G401 (cell line): ENCODE measurements at regions not wholly inside any gene's neighbourhood (a gene's known extent, or its start where the extent isn't known, plus 50 kb on each side); places are given as distances from the start of the nearest gene placed in this dataset.
"Not testable (repeated sequence)": the region's sequence is repeated elsewhere in the genome, so short reads cannot be mapped to it uniquely, and the experiment has no call there.

Experiments
- DNase-seq: peaks from one replicate; pipeline ENCODE4 v3.0.0-alpha.2; 2015; ENCODE audit warnings: low spot score
- in situ Hi-C: cut with HindIII; loops from 2 replicates; pipeline ENCODE4 v1.10.0; 2016; ENCODE audit warnings: low sequenced_read_pairs, mixed read lengths

- in situ Hi-C loops = no loop called here
Measured at GRCh38 chr1:163561580-163562295, 240.0 kb downstream of the NUF2 start.

DNA sequence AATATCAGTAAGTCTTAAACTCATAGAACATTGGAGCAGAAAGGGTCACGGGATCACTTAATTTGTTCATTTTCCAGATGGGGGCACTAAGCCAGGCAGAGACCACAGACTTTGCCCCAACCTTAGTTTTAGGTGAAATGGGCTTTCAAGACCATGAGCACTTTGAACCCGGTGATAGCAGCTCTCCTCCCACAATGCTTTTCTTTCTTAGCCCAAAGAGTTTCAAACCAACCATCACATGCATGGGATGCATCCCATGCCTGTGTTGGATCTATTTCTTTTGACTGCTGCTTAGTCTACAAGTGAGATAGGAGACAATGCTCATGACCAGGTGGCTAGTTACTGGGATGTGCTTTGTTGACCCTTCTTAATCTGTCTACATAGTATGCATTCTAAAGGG, 240.6 kb downstream of the NUF2 start:
- DNase-seq = no peak
- in situ Hi-C loops = no loop called here

More at GRCh38 chr1:163561580-163562295, 240.0 kb downstream of the NUF2 start:
- DNase-seq = no peak

- in situ Hi-C loops = no loop called here
- no peak for DNase-seq
Measured at GRCh38 chr1:163565166-163565565, 243.4 kb downstream of the NUF2 start.

DNA sequence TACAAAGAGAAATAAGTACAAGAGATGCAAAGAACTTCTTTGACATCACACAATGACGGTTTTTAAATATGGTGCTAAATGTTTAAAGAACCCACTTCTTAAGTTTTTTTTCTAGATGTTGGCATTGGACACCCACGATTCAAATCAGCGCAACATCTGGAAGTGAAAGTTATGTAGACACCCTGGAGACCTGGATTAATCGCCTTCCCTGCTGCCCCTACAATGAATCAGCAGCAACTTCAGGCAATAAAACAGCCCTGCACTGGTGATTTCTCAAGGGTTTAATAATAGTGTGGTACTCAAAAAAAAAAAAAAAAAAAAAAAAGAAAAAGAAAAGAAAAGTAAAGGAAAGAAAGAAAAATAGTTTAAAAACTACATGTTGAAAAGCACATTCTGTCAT, 248.3 kb downstream of the NUF2 start:
- in situ Hi-C loops = no loop called here
- no peak for DNase-seq

DNA sequence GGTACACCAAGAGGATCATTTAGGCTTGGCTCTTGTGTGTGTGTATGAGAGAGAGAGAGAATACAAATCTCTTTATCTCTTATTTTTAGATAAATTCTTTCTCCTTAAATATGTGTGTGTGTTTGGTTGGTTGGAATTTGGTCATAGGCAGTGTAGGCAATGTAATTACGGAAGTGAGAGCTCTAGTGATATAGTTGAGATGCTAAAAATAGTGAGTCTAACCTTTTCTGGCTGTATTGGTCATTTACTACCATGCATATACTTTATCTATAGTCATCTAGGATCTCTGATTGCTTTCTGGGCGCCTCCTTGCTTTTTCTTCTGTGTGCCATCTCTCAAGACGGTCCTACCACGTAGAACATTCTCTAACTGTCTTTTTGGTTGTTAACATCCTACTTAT, 250.2 kb downstream of the NUF2 start:
- in situ Hi-C loops = no loop called here
- DNase-seq = no peak

DNA sequence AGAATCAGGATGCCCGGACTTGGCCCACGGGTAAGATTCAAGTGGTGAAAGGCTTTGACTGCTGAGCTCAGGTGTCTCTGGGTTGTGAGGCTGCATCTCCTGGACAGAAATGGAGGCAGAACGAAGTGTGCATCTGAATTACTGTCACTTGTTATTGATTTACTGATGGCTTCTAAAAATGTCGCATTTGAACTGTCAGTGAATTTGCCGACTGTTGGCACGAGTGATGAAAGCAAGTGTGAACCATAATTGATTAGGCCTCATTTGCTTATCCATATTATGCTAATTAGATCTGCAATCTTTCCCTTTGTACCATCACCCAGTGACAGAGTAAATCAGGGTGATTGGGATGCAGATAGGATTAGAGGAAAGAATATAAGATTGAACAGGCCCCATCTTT, 252.4 kb downstream of the NUF2 start:
- no peak for DNase-seq
- in situ Hi-C loops = no loop called here

DNA sequence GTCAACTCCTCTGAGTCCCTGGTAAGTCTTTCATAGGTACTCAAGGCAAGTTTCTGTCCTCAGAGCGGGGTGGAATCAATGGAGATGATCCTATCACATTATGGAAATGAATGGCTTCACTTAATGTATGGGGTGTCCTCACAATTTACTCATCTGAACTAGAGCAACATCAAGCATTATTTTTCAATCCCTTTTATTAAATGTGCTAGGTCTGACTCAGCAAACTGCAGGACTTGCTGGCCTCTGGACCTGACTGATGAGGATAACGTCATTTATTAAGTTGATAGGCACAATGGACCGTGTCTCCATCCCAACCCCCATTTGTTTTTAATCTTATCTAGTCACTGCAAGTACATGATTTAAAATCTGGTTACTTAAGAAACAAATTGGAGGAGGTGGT, 259.2 kb downstream of the NUF2 start:
- in situ Hi-C loops = no loop called here
- no peak for DNase-seq

- in situ Hi-C loops = no loop called here
- no peak for DNase-seq
Measured at GRCh38 chr1:163583661-163584181, 262.0 kb downstream of the NUF2 start.

GRCh38 chr1:163585796-163586195, 264.0 kb downstream of the NUF2 start:
- DNase-seq = no peak
- in situ Hi-C loops = no loop called here

GRCh38 chr1:163588796-163589195, 267.0 kb downstream of the NUF2 start:
- in situ Hi-C loops = no loop called here
- DNase-seq = no peak

DNA sequence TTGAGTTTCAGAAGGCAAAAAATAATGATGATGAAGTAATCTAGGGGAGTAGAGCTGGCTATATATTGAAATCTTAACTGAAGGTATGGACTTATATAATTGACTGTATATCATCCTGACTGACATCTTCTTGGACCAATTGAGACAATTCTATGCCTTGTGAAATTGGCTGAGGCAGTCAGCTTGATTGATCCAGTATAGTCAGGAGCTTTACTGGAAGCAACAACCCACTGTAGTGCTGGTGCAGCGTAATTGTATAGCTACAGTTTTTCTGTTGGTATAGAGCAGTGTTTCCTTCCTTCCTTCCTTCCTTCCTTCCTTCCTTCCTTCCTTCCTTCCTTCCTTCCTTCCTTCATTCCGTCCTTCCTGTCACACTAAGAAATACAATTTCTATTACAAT, 268.0 kb downstream of the NUF2 start:
- in situ Hi-C loops = no loop called here
- DNase-seq = no peak

GRCh38 chr1:163591131-163591530, 269.4 kb downstream of the NUF2 start:
- in situ Hi-C loops, DNase-seq: not testable (repeated sequence)

- DNase-seq, in situ Hi-C loops: not testable (repeated sequence)
Measured at GRCh38 chr1:163592623-163593022, 270.9 kb downstream of the NUF2 start.

DNA sequence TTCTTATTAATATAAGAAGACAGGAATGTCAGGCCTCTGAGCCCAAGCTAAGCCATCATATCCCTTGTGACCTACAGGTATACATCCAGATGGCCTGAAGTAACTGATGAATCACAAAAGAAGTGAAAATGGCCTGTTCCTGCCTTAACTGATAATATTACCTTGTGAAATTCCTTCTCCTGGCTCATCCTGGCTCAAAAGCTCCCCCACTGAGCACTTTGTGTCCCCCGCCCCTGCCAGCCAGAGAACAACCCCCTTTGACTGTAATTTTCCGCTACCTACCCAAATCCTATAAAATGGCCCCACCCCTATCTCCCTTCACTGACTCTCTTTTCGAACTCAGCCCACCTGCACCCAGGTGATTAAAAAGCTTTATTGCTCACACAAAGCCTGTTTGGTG, 274.4 kb downstream of the NUF2 start:
- DNase-seq, in situ Hi-C loops: not testable (repeated sequence)

DNA sequence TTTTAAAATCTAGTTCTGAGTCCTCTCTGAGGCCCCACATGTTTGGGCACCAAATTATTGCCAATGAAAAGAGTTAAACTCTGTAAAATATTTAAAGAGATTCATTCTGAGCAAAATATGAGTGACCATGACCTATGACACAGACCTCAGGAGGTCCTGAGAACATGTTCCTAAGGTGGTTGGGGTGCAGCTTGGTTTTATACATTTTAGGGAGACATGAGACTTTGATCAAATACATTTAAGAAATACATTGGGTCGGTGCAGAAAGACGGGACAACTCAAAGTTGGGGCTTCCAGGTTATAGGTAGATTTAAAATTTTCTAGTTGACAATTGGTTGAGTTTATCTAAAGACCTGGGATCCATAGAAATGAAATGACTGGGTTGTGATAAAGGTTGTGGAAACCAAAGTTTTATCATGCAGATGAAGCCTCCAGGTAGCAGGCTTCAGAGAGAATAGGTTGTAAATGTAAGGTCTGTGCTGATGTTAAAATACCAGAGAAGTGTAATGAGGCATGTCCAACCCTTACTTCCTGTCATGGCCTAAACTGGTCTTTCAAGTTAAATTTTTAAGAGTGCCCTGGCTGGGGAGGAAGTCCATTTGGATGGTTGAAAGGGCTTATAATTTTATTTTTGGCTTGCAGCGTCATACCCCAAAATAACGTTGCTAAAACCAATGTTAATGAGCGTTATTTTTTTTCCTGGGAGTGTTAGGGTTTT, 274.9 kb downstream of the NUF2 start:
- no peak for DNase-seq
- in situ Hi-C loops = no loop called here

DNA sequence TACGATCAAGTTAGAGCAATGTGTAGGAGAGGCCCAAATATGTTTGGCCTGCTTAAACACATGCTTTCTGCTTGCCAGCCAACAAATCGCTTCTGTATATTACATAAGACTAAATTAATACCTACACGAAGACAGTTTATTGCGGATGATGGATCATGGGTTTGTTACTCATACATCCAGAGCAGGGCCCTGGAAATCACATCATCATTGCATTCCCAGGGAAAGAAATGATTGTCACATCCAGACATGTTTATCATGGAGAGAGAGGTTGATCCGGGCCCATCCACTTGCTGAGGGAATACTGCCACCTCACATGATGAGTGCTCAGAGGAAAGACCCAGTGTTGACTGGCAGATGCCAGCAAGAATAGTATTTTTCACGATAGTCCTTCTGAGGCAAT, 282.6 kb downstream of the NUF2 start:
- in situ Hi-C loops = no loop called here
- no peak for DNase-seq

DNA sequence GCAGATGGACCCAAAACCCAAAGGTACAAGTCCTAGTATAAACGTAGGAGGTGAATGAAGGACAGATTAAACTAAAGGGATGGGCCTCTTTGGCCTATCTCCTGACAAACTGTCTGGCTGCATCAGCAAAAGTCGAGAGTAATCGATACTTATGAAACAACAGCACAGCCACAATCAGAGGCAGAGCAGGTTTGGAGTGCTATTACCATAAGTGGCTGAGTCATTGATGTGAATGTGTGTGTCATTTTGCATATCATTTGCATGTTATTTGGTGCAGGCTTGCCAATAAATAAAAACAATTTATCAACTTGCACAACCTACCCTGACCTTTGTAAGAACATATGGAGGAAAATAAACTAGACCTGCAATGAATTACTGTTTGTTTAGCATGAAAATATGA, 283.1 kb downstream of the NUF2 start:
- in situ Hi-C loops = no loop called here
- DNase-seq = no peak

GRCh38 chr1:163608979-163609378, 287.2 kb downstream of the NUF2 start:
- no peak for DNase-seq
- in situ Hi-C loops = no loop called here

- DNase-seq = no peak
- in situ Hi-C loops = no loop called here
Measured at GRCh38 chr1:163609858-163610257, 288.1 kb downstream of the NUF2 start.

- DNase-seq = no peak
- in situ Hi-C loops = no loop called here
Measured at GRCh38 chr1:163610486-163610885, 288.7 kb downstream of the NUF2 start.

- DNase-seq = no peak
Measured at GRCh38 chr1:163614361-163614760, 292.6 kb downstream of the NUF2 start.

More at GRCh38 chr1:163614361-163614760, 292.6 kb downstream of the NUF2 start:
- in situ Hi-C loops = no loop called here
